ENCODE measurements at regions not wholly inside any gene's neighbourhood (a gene's known extent, or its start where the extent isn't known, plus 50 kb on each side); places are given as distances from the start of the nearest gene placed in this dataset.

DNA sequence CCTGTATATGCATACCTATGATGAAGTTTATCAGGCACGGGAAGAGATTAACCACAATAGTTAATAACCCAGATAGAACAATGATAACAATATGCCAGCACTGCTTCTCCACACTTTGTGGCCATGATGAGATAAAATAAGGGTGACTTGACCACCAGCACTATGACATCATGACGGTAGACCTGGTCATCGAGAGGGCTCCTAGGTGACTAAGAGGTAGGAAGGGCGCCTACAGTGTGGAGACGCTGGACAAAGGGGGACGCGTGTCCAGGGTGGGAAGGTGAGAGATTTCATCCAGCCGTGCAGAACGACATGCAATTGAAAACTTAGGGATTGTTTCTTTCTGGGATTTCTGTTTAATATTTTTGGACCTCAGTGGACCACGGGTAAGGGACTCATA is 221.8 kb upstream of the RTL1 start:
- Histone ChIP-seq H3K36me3 (ENCODE audit: insufficient read depth, low read length) (peaks cover 4% of the 10 kb centered on the region; the same call in 1 of the 2 replicates), H3K27ac (ENCODE audit: low read length) (no peak overlapping the region), H3K27me3 (ENCODE audit: insufficient read depth, low read length, poor library complexity) (no peaks in the 10 kb centered on the region), H3K79me2 (ENCODE audit: insufficient read depth, low read length) (peaks cover 22% of the 10 kb centered on the region), H4K20me1 (ENCODE audit: insufficient read depth, low read length) (no peaks in the 10 kb centered on the region), H3K4me1 (ENCODE audit: insufficient read depth, low read length) (peaks cover 25% of the 10 kb centered on the region), H3K9me3 (ENCODE audit: insufficient read depth, low read length, severe bottlenecking) (no peaks in the 10 kb centered on the region), H3K4me2 (ENCODE audit: insufficient read depth, low read length) (no peak overlapping the region), H3K9ac (ENCODE audit: low read depth, low read length) (no peak overlapping the region), H2AFZ (ENCODE audit: low read depth, low read length) (no peak overlapping the region), H3K4me3 (ENCODE audit: low read depth in 1 of 2, low read length in 2 of 2) (no peak overlapping the region)
- ATAC-seq (ENCODE audit: insufficient read depth, low read depth) (no peak), DNase-seq (no peak)
- no peak for TF ChIP-seq EZH2 (IDR thresholded peaks at IDR 0.05; ENCODE audit: borderline replicate concordance, low read depth, low read length, severe bottlenecking)
- no peak for TF ChIP-seq CTCF (IDR thresholded peaks at IDR 0.05; ENCODE audit: borderline replicate concordance, extremely low read depth, low read length, poor library complexity, severe bottlenecking)

DNA sequence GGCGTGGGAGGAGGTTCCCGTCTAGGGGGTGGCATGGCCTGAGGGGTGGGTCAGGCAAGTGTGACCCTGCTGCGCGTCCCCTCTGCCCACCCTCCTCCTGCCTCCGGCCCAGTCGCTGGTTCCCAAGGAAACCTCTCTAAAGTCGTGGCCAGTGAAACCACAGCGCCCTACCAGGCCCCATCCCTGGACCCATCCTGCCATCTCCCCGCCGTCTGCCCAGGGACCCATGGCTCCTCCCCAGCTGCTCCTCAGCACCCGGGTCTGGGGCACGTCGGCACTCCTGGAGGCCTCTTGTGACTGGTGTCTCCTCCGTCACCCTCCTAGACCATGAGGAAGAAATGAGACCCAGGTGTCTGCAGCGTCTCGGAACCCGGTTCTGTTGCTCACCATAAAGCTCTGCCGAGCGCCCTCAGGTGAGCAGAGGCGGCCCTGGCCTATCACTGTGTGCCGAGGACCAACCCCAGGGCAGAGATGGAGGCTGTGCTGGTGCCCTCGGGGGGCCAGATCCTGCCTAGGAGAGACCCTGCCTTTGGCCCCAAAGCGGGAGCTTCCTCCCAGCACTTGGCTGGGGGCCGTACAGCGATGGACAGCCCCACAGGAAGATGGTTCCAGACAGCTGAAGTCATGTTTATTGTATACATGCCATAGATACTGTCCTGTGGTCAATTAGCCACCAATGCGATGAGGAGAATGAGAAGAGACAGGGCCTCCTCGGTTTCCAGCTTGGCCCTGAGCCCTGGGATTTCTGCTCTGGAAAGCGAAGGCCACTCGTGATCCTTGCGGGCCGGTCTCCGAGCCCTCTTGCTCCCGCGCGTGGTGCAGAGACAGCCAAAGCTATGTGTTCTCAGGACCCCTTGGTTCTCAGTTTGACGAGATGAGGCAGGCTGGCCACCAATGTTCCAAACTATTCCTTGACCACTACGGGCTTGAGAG is 222.5 kb upstream of the RTL1 start:
- H3K27me3 ChIP-seq (ENCODE audit: insufficient read depth, low read length, poor library complexity): no peaks in the 10 kb centered on the region
- H3K36me3 ChIP-seq (ENCODE audit: insufficient read depth, low read length): peaks cover 4% of the 10 kb centered on the region; the same call in 1 of the 2 replicates
- H4K20me1 ChIP-seq (ENCODE audit: insufficient read depth, low read length): no peaks in the 10 kb centered on the region
- no peak overlapping the region for H2AFZ ChIP-seq (ENCODE audit: low read depth, low read length)
- no peak for DNase-seq
- ATAC-seq (ENCODE audit: insufficient read depth, low read depth): no peak
- H3K4me2 ChIP-seq (ENCODE audit: insufficient read depth, low read length): no peak overlapping the region
- H3K79me2 ChIP-seq (ENCODE audit: insufficient read depth, low read length): peaks cover 20% of the 10 kb centered on the region
- no peak overlapping the region for H3K4me3 ChIP-seq (ENCODE audit: low read depth in 1 of 2, low read length in 2 of 2)
- no peaks in the 10 kb centered on the region for H3K9me3 ChIP-seq (ENCODE audit: insufficient read depth, low read length, severe bottlenecking)
- H3K27ac ChIP-seq (ENCODE audit: low read length): no peak overlapping the region
- no peak overlapping the region for H3K9ac ChIP-seq (ENCODE audit: low read depth, low read length)
- peaks cover 19% of the 10 kb centered on the region for H3K4me1 ChIP-seq (ENCODE audit: insufficient read depth, low read length)
- TF ChIP-seq EZH2 (IDR thresholded peaks at IDR 0.05; ENCODE audit: borderline replicate concordance, low read depth, low read length, severe bottlenecking) (no peak), CTCF (IDR thresholded peaks at IDR 0.05; ENCODE audit: borderline replicate concordance, extremely low read depth, low read length, poor library complexity, severe bottlenecking) (no peak)

DNA sequence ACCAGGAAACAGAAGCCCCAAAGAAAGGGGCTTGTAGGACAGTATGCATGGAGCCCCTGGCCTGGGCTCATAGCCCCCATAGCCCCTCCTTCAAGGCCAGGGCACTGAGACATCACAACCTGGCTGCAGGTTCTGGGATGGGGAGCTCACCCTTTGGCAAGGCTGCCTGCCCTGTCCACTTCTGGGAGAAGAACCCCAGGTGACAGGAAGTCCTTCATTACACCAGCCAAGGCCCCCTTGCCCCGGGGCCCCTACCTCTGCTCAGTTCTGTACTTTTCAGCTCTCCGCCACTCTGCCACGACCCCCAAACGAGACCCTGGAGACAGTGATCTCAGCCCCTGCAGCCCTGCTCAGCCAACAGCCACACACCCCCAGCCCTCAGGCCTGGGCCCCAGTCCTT is 223.2 kb upstream of the RTL1 start:
- Histone ChIP-seq H3K4me3 (ENCODE audit: low read depth in 1 of 2, low read length in 2 of 2) (no peak overlapping the region), H2AFZ (ENCODE audit: low read depth, low read length) (no peak overlapping the region), H3K9me3 (ENCODE audit: insufficient read depth, low read length, severe bottlenecking) (no peaks in the 10 kb centered on the region), H3K4me1 (ENCODE audit: insufficient read depth, low read length) (peaks cover 14% of the 10 kb centered on the region), H3K4me2 (ENCODE audit: insufficient read depth, low read length) (no peak overlapping the region), H3K27ac (ENCODE audit: low read length) (no peak overlapping the region), H3K79me2 (ENCODE audit: insufficient read depth, low read length) (peaks cover 12% of the 10 kb centered on the region), H3K9ac (ENCODE audit: low read depth, low read length) (no peak overlapping the region), H4K20me1 (ENCODE audit: insufficient read depth, low read length) (no peaks in the 10 kb centered on the region), H3K27me3 (ENCODE audit: insufficient read depth, low read length, poor library complexity) (no peaks in the 10 kb centered on the region), H3K36me3 (ENCODE audit: insufficient read depth, low read length) (peaks cover 4% of the 10 kb centered on the region; the same call in 1 of the 2 replicates)
- no peak for ATAC-seq (ENCODE audit: insufficient read depth, low read depth)
- TF ChIP-seq EZH2 (IDR thresholded peaks at IDR 0.05; ENCODE audit: borderline replicate concordance, low read depth, low read length, severe bottlenecking) (no peak), CTCF (IDR thresholded peaks at IDR 0.05; ENCODE audit: borderline replicate concordance, extremely low read depth, low read length, poor library complexity, severe bottlenecking) (no peak)
- no peak for DNase-seq
